Endodermal cell (in vitro differentiated cells): ENCODE measurements at regions not wholly inside any gene's neighbourhood (a gene's known extent, or its start where the extent isn't known, plus 50 kb on each side); places are given as distances from the start of the nearest gene placed in this dataset.

ENCODE experiments used
- DNase-seq: peaks from one replicate; pipeline ENCODE4 v3.0.0-alpha.2; 2017
- H3K27ac ChIP-seq: 2 replicates; pipeline ENCODE4 v1.5.1; 2013; ENCODE audit warnings: mild to moderate bottlenecking, low read depth, low read length, moderate library complexity
- H3K27me3 ChIP-seq: 2 replicates; pipeline ENCODE4 v1.6.1; 2013; ENCODE audit warnings: mild to moderate bottlenecking, low read length, moderate library complexity; ENCODE audit not compliant: insufficient read depth, control insufficient read depth, poor library complexity, severe bottlenecking
- H3K36me3 ChIP-seq: 2 replicates; pipeline ENCODE4 v1.7.0; 2013; ENCODE audit warnings: mild to moderate bottlenecking, low read length, moderate library complexity; ENCODE audit not compliant: control insufficient read depth, insufficient read depth
- H3K4me1 ChIP-seq: one replicate; pipeline ENCODE4 v1.7.0; 2013; ENCODE audit warnings: low read length; ENCODE audit not compliant: control insufficient read depth, insufficient read depth
- H3K4me3 ChIP-seq: 2 replicates; pipeline ENCODE4 v1.5.1; 2013; ENCODE audit warnings: mild to moderate bottlenecking, low read length, moderate library complexity
- H3K9ac ChIP-seq: 2 replicates; pipeline ENCODE4 v1.6.1; 2013; ENCODE audit warnings: mild to moderate bottlenecking, low read length, moderate library complexity; ENCODE audit not compliant: poor library complexity, severe bottlenecking; ENCODE audit errors: extremely low read depth
- H3K9me3 ChIP-seq: 2 replicates; pipeline ENCODE4 v1.6.1; 2013; ENCODE audit warnings: mild to moderate bottlenecking, low read length, moderate library complexity; ENCODE audit not compliant: control insufficient read depth
- H3K27ac Mint-ChIP-seq: 2 replicates; pipeline ENCODE4 v1.8.0; 2020; ENCODE audit warnings: mixed read lengths
- H3K27me3 Mint-ChIP-seq: 2 replicates; pipeline ENCODE4 v1.8.0; 2021; ENCODE audit warnings: mild to moderate bottlenecking, mixed read lengths; ENCODE audit not compliant: insufficient read depth
- H3K36me3 Mint-ChIP-seq: 2 replicates; pipeline ENCODE4 v1.8.0; 2020; ENCODE audit warnings: low read depth, mixed read lengths
- H3K4me1 Mint-ChIP-seq: 2 replicates; pipeline ENCODE4 v1.8.0; 2020; ENCODE audit warnings: mixed read lengths
- H3K4me3 Mint-ChIP-seq: 2 replicates; pipeline ENCODE4 v1.8.0; 2020; ENCODE audit warnings: mild to moderate bottlenecking, moderate library complexity, mixed read lengths
- H3K9me3 Mint-ChIP-seq: 2 replicates; pipeline ENCODE4 v1.8.0; 2020; ENCODE audit warnings: mild to moderate bottlenecking, mixed read lengths
- CTCF ChIP-seq: fragments of 200-600 bp; sonication (generic); conservative IDR thresholded peaks from 2 replicates; pipeline ENCODE4 v1.5.0; 2021; ENCODE audit warnings: antibody characterized with exemption, mild to moderate bottlenecking
- WGBS, 2 experiments: methylation state at CpG; one replicate each; pipeline versions ENCODE4 v1.1.5 to v1.1.7; 2013; ENCODE audit warnings: missing lambda C conversion rate in 2 of 2, mixed read lengths in 1 of 2; ENCODE audit not compliant: insufficient coverage in 1 of 2, insufficient read length in 1 of 2; 5-methylcytosine and 5-hydroxymethylcytosine counted together

- Mint-ChIP-seq H3K36me3 (no peaks in the 10 kb centered on the region), H3K27ac (peak overlapping the region; percentile 53), H3K27me3 (no peaks in the 10 kb centered on the region), H3K9me3 (peaks cover 27% of the 10 kb centered on the region), H3K4me3 (no peak overlapping the region), H3K4me1 (peaks cover 21% of the 10 kb centered on the region)
- Histone ChIP-seq H3K27ac (peak overlapping the region; percentile 52), H3K36me3 (no peaks in the 10 kb centered on the region), H3K4me3 (peak overlapping the region; percentile 11), H3K4me1 (peaks cover 4% of the 10 kb centered on the region), H3K27me3 (no peaks in the 10 kb centered on the region), H3K9me3 (peaks cover 34% of the 10 kb centered on the region), H3K9ac (no peak overlapping the region)
- WGBS, 2 experiments, result 77 to 81% methylated on average over 4 to 5 of the region's 5 CpGs
- TF ChIP-seq CTCF, result no peak
- DNase-seq, result peak; percentile 48
These were observed 126.9 kb downstream of the IPMK start for GRCh38 chr10:58140691-58141347.

- H3K27ac Mint-ChIP-seq, result no peak overlapping the region
These were observed 127.6 kb downstream of the IPMK start for GRCh38 chr10:58140054-58140453.

GRCh38 chr10:58137813-58138212 is 129.9 kb downstream of the IPMK start:
- 80 to 93% methylated on average over 4 to 5 of the region's 5 CpGs for WGBS, 2 experiments
- H3K9me3 Mint-ChIP-seq, result peaks cover 6% of the 10 kb centered on the region
- H3K27ac Mint-ChIP-seq, result no peak overlapping the region
- TF ChIP-seq CTCF, result no peak
- H3K4me3 Mint-ChIP-seq, result no peak overlapping the region
- H3K27me3 Mint-ChIP-seq, result no peaks in the 10 kb centered on the region
- Histone ChIP-seq H3K4me1 (peaks cover 4% of the 10 kb centered on the region), H3K27ac (no peak overlapping the region), H3K9me3 (peaks cover 9% of the 10 kb centered on the region), H3K9ac (no peak overlapping the region), H3K36me3 (no peaks in the 10 kb centered on the region), H3K27me3 (no peaks in the 10 kb centered on the region), H3K4me3 (no peak overlapping the region)
- no peak for DNase-seq
- no peaks in the 10 kb centered on the region for H3K36me3 Mint-ChIP-seq
- peaks cover 21% of the 10 kb centered on the region for H3K4me1 Mint-ChIP-seq

More at GRCh38 chr10:58140054-58140453, 127.6 kb downstream of the IPMK start:
- H3K4me1 Mint-ChIP-seq, result peaks cover 21% of the 10 kb centered on the region
- peaks cover 30% of the 10 kb centered on the region for H3K9me3 ChIP-seq
- no peak for TF ChIP-seq CTCF
- no peaks in the 10 kb centered on the region for H3K36me3 Mint-ChIP-seq
- H3K36me3 ChIP-seq, result no peaks in the 10 kb centered on the region
- no peak overlapping the region for H3K4me3 Mint-ChIP-seq
- H3K27me3 Mint-ChIP-seq, result no peaks in the 10 kb centered on the region
- no peak overlapping the region for H3K27ac ChIP-seq
- no peak for DNase-seq
- 86 to 100% methylated on average over 1 to 2 of the region's 2 CpGs for WGBS, 2 experiments
- H3K9me3 Mint-ChIP-seq, result peaks cover 27% of the 10 kb centered on the region
- H3K27me3 ChIP-seq, result no peaks in the 10 kb centered on the region
- peaks cover 4% of the 10 kb centered on the region for H3K4me1 ChIP-seq
- peak overlapping the region; percentile 11 for H3K4me3 ChIP-seq
- no peak overlapping the region for H3K9ac ChIP-seq
